GM18520 (cell line): ENCODE measurements at regions not wholly inside any gene's neighbourhood (a gene's known extent, or its start where the extent isn't known, plus 50 kb on each side); places are given as distances from the start of the nearest gene placed in this dataset.
"Not testable (repeated sequence)": the region's sequence is repeated elsewhere in the genome, so short reads cannot be mapped to it uniquely, and the experiment has no call there.

Experiments used
- ATAC-seq: cut with Tn5 transposase; IDR thresholded peaks from one replicate; pipeline ENCODE4 v1.9.1; 2021; ENCODE audit not compliant: unreplicated experiment

DNA sequence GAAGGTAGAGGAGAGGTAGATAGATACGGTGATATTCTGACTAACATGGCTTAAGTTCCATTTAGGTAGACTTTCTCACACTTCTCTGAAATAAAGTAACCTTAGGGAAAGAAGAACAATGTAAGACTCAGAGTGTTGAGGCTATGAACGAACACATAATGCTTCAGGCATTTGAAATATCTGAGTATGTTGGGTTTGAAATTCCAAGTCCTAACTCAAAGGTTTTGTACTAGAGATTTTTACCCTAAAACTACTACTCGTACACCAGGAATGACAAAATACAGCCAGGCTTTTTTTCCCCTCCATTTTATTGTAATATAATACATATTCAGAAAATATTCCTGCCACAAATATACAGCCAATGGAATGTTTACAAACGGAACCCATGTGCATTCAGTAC, 592.6 kb downstream of the ETS1 start:
- ATAC-seq, result no peak

DNA sequence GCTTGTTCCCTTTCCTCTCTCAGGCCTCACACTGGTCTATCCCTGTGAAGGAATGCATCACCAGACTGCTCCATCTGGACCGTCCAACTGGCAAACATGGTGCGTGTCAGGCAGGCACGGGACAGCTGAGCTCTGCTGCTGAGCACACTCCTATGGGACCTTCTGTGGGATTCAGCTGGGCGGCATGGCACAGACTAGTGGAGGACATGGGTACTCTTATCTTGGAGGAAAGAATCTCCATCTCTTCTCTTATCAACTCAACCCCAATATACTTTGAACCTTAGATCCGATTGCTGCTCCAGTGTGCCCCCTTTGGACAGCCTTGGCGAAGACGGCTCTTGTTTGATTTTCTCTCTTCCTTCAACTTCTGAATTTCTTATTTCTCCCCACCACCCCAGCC, 593.6 kb downstream of the ETS1 start:
- no peak for ATAC-seq

DNA sequence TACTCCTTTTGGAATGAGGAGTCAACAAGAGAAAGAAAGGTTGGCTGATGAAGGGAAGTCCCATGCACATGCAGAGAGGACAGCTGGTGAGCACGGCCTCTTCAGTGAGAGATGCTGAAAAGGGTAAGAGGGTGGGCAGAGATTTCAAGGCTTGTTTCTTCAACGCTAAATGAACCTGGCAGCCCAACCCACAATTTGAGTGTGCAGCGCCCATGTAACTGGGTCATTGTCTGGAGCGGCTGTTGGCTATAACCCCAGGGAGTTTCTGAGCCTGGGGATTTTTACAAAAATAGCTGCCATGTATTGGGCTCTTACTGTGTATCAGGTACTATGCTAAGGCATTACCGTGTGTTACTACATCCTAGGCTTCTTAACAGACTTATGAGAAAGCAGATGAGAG, 594.1 kb downstream of the ETS1 start:
- ATAC-seq, result no peak

DNA sequence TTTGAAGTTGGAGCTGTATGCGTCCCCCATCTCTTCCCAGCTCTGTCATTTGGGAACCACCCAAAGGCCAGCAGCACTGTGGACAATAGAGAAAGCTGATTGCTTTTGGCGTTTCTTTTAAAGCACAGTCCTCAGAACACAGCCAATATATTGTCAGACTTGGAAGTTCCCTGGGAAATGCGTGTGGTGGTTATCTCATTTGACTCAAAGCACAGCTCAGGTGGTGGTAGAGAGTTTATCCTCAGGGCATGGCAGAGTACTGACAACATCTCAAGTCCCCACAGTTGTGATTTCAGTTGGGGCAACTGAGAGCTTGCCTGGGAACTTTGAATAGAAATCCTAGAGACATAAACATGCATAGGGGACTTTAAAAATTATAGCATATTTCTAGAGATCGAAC, 601.3 kb downstream of the ETS1 start:
- no peak for ATAC-seq

DNA sequence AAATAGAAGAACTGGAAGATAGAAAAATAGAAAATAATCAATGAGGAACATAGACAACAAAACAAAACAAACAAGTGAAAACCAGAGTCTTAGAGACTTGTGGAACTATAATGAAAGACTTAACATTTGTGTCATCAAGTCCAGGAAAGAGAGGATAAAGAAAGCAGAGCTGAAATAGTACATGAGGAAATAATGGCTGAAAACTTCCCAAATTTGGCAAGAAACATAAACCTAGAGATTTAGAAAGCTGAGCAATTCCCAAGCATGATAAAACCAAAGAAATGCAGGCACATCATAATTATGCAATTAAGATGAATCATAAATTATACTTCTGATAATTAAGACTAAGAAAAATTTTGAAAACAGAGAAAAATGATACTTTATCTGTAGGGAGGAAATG, 614.5 kb downstream of the ETS1 start:
- no peak for ATAC-seq

DNA sequence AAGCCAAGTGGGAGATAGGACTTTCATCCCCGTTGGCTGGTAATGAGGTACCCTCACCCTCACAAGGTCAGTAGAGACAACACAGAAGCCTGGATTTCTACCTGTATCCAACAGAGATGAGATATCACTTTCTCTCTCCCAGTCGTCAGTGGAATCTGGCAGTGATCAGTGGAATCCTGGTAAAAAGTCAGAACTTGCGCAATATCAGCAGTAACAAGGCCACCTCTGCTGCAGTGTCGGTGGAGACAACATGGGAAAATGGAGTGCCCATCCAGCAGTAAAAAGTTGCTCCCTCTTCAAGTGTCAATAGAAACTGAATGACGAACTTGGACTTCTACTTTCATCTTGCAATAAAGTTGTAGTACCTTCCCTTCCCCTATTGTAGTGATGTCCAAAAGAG, 615.9 kb downstream of the ETS1 start:
- ATAC-seq, result no peak

DNA sequence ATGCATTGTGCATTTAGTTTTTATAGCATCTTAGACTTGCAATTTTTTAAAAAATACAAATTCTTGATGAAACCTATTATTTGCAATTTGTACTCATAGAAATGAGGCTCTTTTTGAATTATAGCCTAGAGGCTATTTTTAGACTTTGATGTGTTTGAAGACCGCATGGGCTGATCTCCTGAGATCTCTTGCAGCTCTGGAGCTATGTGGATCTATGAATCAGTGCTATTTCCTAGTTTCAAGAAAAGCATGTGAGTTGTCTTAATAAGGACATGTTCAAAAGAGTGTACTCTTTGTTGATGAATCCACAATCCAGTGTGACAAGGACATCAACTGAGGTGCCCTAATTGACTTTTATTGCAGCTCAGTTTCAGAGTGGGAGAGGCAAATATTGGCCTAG, 620.5 kb downstream of the ETS1 start:
- no peak for ATAC-seq

DNA sequence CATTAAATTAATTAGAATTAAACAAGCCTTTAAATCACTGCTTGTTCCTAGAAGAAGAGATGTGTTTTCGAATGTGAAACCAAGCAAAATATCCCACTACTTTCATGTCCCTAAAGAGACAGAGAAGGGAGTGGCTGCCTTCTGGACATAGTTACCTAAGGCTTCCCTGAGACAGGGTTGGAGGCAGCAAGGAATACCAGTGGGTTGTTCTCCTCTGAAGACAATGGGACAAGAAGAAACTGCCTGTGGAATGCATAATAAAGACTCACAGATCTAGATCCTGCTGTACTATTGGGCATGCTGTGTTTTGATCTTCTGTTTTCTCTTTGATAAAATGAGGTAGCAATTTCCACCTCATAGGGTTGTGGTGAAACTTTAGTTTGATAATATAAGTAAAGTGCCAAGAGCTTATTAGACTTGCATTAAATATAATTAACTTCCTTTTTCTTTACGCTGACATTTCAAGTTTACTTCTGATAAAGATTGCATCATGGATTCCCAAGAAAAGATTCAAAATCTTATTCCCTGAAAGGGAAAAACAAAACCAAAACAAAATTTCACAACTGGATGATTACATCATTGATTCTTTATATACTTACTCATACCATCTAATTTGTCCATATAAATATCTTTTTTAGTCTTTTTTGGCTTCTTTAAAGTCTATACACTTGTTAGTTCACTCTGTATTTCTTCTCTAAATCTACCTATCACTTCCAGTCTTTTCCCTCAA, 621.3 kb downstream of the ETS1 start:
- no peak for ATAC-seq

DNA sequence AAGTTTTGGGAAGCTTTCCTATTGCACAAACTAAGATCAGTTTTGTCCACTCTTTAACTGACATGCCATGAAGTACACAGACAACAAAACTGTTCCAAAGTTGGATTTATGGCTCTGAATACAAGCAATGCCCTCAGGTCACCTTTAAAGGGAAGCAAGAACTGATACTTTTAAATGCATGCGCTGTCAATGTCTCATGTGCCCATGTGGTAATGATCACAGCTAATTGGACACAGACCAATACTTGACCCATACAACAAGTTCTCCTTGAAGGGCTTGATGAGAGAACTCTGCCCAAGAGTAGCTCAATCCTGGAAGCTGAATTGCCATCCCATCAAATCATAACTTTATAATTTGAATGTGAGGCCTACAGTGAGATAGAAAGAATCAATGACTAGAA, 624.9 kb downstream of the ETS1 start:
- no peak for ATAC-seq

DNA sequence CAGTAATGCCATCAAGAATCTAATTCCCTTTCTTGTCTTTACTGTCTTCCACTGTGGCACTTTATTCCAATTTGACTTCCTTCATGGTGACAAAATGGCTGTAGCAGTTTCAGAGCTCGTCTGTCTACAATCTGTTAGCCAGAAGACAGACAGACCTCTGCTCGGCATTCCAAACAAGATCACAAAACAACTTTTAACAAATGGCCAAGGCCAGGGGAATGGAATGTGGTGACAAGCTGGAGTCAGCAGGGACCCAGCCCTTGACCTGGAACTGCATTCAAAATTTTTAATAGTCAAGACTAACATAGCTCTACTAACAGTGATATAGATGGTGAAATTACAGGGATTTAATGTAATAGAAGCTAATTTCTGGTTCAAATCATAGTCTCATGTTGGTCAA, 637.2 kb downstream of the ETS1 start:
- no peak for ATAC-seq

DNA sequence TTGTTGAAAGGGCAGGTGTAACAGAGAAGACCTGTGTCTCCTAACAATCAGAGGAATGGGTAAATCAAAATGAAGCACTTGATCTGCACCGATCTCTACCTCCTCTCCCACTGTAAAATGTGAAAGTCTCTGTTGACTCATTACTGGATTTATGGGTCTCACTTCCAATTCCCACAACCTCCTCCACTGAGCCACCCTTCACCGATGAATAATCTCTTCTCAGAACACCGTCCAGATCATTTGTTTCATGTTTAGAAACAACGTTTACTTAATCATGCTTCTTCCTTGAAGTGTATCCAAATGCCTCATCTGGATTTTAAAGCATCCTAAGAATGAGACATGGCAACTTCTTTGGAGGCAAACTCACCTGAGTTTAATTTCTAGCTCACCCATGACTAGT, 643.6 kb downstream of the ETS1 start:
- no peak for ATAC-seq

DNA sequence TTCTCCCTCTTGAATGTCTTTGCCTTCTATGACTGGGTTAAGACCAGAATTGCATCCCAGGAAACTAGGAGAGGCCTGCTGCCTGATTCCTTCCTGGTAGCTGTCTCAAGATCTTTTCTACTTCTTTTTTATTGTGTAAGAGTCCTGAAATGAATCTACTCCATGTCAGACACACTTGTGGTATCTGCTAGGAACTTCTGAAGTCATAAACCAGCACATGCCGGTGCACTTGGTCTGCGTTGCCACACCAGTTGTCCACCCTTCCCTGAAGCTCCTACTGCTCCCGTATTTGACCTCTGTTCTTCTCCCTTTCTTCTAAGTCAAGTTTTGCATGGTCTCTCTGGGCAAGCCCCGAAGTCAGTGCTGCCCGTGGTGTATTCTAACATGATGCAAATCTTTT, 644.2 kb downstream of the ETS1 start:
- no peak for ATAC-seq

DNA sequence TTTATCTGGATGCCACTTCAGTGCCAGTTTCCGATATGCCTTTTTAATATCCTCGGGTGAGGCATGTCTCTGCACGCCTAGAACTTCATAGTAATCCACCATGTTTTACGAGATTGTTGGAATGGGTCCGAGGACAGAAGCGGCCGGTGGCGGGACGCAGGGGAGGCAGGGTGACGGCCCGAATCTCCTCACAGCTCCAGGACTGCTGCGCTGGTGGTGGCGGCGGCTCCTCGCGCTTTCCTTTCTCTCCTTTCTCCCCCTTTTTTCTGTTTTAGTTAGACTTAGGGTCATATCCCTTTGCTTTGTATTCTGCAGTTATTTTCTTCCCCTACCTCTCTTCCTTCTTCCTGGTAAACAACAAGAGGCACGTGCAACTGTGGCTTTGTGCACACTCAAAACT, 645.8 kb downstream of the ETS1 start:
- ATAC-seq, result not testable (repeated sequence)

DNA sequence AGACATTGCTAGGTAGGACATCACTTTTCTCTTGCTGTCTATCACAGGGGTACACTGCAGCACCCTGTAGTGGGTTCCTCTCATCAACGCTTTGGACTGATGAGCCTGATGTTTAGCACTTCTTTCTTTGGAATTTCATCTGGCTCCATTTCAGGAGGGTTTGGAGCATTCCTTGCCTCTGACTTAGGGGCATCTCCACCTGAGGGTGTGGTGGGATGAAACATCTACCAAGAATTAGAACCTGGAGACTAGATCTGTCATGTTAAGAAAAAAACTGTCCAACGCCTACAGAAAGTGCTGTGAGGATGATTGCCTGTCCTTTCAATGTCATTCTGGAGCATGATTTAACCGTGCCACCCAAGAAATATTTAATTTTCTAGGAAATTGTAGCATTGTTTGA, 648.4 kb downstream of the ETS1 start:
- ATAC-seq, result no peak

DNA sequence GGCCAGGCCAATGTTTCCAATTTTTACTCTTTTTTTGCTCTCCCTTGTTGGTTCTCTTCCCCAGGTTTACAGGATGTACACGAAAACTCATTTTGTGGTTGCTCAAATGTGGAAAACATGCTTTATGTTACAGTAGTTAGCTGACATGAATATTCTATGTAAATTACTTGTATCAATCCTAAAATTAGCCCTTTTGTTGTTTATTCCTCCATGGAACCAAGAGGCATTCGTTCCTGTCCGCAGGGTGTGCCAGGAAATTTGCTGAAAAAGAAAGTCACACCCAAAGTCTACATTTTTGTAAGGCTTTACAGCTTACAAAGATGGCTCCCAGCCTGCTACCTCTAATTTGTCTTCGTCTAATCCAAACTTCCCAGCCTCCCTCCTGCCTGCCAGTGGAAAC, 652.3 kb downstream of the ETS1 start:
- ATAC-seq, result no peak

DNA sequence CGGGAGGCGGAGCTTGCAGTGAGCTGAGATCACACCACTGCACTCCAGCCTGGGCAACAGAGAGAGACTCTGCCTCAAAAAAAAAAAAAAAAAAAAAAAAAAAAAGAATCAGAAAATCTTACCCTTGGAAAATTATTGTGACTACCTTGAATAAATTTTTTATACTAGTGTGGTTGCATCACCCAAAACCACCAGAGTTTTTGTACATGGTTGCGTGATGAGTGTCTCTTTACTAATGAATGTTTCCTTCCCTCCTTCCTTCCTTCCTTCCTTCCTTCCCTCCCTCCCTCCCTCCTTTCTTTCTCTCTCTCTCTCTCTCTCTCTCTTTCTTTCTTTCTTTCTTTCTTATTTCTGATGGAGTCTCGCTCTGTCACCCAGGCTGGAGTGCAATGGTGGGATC, 653.4 kb downstream of the ETS1 start:
- ATAC-seq, result not testable (repeated sequence)

DNA sequence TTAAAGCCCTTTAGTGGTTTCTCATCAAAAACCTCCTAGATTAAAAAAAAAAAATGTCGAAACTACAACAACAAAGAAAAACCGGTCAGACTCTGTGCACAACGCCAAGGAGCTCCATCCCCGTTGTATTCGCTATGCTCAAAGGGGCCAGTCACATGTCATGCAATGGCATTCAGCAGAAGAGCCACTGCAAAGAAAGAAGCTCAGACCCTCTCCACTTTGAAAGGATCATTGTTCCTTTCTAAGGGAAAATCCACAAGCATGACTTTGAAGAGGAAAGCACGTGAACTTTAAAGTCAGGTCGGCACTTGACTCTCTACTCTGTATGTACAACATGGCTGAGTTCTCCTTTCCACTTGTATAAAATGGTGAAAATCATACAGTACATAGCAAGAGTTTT, 655.6 kb downstream of the ETS1 start:
- no peak for ATAC-seq

DNA sequence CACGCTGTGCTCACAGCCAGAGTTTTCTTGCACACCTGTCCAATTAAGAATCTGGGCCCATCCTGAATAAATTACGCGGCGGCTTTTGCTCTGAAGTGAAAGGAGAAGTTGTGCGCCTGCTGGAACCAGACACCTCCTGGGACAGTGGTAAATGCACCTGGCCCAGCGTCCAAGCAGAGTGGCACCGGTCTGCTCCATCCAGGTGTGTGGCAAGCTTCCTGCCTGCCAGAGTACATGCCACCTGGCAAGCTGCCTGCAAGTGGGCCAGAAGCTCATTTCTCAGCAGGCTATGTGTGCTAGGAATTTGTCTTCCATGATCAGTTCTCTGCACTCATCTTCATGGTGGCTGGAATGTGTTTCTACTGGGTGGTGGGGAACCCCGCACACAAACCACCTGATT, 660.6 kb downstream of the ETS1 start:
- no peak for ATAC-seq

DNA sequence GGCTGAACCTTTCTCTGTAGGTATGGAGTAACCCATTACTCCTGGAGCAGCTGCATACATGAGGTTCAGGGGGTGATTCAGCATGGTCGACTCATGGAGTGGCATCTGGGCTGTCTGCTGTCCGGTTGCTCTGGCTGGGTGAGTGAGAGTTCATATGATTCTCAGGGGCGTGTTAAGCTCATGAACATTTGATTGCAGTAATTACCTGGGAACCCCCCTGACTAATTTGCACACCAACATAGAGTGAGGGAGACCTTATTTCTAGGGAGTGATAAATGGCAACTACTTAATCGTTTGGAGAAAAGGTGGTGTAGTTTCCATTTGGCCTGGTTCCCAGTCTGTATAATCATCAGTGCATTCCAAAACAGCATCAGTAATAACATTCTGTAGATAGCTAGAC, 661.9 kb downstream of the ETS1 start:
- ATAC-seq, result no peak

DNA sequence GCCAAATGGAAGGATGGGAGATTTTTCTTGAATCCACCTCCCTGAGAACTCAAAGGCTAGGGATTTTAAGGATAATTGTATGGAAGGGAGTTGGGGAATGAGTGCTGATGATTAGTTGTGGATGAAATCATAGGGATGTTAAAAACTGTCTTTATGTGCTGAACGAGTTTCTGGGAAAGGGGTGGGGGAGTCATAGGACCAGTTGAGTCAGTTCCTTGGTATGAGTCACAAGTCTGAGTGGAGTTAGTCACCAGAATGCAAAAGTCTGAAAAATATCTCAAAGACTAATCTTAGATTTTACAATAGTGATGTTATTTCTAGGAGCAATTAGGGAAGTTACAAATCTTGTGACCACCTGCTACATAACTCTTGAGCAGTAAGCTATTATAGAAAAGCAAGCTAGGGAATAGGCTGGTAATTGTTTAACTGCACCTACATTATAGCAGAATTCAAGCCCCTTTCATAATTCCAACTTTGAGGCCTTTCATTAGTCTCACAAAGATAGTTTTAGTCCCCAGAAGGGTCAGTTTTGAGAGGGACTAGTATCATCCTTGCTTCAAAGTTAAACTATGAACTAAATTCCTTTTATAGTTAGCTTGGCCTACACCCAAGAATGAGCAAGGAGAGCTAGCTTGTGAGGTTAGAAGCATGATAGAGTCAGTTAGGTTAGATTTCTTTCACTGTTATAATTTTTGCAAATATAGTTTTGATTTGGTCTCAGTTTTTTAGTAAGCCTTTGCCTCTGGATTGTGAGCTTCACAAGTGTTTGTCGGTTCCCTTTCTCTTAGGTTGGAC, 668.0 kb downstream of the ETS1 start:
- no peak for ATAC-seq

DNA sequence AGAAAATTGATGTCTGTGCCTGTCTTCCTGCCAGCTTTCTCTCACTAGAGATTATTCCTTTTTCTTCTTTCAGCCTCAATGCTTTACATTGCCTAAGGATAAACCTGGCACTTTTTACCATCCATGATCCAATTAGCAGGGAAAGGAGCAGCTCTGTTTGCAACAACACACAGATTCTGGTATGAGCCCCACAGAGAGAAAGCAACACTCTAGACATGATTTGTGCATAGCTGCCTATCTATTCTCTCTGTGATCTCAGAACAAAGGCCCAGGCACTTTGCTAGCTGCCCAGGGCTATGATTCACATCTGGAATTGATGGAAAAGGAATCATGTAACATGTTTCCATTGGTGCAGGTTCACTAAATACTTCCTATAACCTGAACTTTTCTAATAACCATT, 685.0 kb downstream of the ETS1 start:
- no peak for ATAC-seq

DNA sequence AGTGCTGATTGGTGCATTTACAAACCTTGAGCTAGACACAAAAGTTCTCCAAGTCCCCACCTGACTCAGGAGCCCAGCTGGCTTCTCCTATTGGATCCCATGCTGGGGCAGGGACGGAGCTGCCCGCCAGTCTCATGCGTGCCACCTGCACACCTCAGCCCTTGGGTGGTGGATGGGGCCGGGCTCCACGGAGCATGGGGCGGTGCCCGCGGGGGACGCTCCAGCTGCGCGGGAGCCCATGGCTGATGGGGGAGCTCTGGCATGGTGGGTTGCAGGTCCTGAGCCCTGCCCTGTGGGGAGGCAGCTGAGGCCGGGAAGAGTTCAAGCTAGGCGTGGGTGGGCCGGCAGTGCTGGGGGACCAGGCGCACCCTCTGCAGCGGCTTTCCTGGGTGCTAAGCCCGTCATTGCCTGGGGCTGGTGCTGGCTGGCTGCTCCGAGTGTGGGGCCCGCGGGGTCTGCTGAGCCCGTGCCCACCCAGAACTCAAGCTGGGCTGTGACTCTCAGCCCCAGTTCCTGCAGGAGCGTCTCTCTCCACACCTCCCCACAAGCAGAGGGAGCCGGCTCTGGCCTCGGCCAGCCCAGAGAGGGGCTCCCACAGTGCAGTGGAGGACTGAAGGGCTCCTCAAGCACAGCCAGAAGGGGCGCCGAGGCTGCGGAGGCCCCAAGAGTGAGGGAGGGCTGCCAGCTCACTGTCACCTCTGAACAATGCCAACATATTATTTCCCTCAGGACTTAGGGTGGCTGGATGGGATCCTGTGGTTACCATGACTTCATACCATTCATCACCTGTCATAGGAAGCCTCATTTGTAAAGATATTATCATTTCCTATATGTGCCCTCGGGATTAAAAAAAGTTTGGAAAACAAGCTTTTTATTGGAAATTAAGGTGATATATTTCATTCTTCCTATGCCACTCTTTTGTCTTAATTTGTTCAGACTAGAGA, 688.7 kb downstream of the ETS1 start:
- ATAC-seq, result no peak
